ENCODE measurements at regions not wholly inside any gene's neighbourhood (a gene's known extent, or its start where the extent isn't known, plus 50 kb on each side); places are given as distances from the start of the nearest gene placed in this dataset.

- no peak for TF ChIP-seq CTCF (conservative IDR thresholded peaks at IDR 0.05 in 1 of 2, IDR thresholded peaks at IDR 0.05 in 1 of 2; ENCODE audit: extremely low read depth in 1 of 2, insufficient read depth in 1 of 2, low read depth in 1 of 2, low read length in 2 of 2)
- no peak for TF ChIP-seq EZH2 (IDR thresholded peaks at IDR 0.05; ENCODE audit: borderline replicate concordance, low read length)
These were observed 470.6 kb downstream of the MAFB start for GRCh38 chr20:40218316-40218969.
